Hepatocyte (in vitro differentiated cells): ENCODE measurements at regions not wholly inside any gene's neighbourhood (a gene's known extent, or its start where the extent isn't known, plus 50 kb on each side); places are given as distances from the start of the nearest gene placed in this dataset.

ENCODE experiments used
- CTCF ChIP-seq: fragments of 200-600 bp; sonication (generic); IDR thresholded peaks from 2 replicates; pipeline ENCODE4 v1.5.1; 2016; ENCODE audit warnings: antibody characterized with exemption, mild to moderate bottlenecking; ENCODE audit not compliant: poor library complexity
- EZH2 ChIP-seq: fragments of 200-600 bp; sonication (generic); IDR thresholded peaks from 2 replicates; pipeline ENCODE4 v1.6.1; 2016; ENCODE audit warnings: antibody characterized with exemption, mild to moderate bottlenecking, borderline replicate concordance

GRCh38 chr3:66795365-66795764, 202.7 kb upstream of the KBTBD8 start:
- TF ChIP-seq CTCF (no peak), EZH2 (no peak)
